Ectodermal cell (in vitro differentiated cells): ENCODE measurements at regions not wholly inside any gene's neighbourhood (a gene's known extent, or its start where the extent isn't known, plus 50 kb on each side); places are given as distances from the start of the nearest gene placed in this dataset.

Source experiments
- H3K27ac ChIP-seq: 2 replicates; pipeline ENCODE4 v1.7.0; 2013; ENCODE audit warnings: mild to moderate bottlenecking, low read depth, low read length; ENCODE audit not compliant: insufficient read depth, poor library complexity, severe bottlenecking
- H3K27me3 ChIP-seq: 2 replicates; pipeline ENCODE4 v1.7.0; 2013; ENCODE audit warnings: mild to moderate bottlenecking, low read length; ENCODE audit not compliant: insufficient read depth, control insufficient read depth, poor library complexity, severe bottlenecking
- H3K36me3 ChIP-seq: one replicate; pipeline ENCODE4 v1.7.0; 2013; ENCODE audit warnings: low read length; ENCODE audit not compliant: control insufficient read depth, insufficient read depth
- H3K4me1 ChIP-seq: one replicate; pipeline ENCODE4 v1.7.0; 2013; ENCODE audit warnings: low read length; ENCODE audit not compliant: control insufficient read depth, insufficient read depth
- H3K4me3 ChIP-seq: 2 replicates; pipeline ENCODE4 v1.7.0; 2013; ENCODE audit warnings: low read depth, low read length, control low read depth; ENCODE audit not compliant: insufficient read depth
- H3K9me3 ChIP-seq: 2 replicates; pipeline ENCODE4 v1.7.0; 2013; ENCODE audit warnings: mild to moderate bottlenecking, low read length, moderate library complexity; ENCODE audit not compliant: control insufficient read depth
- WGBS, 2 experiments: methylation state at CpG; one replicate each; pipeline ENCODE4 v1.1.7; 2013; ENCODE audit warnings: missing lambda C conversion rate in 2 of 2; 5-methylcytosine and 5-hydroxymethylcytosine counted together

DNA sequence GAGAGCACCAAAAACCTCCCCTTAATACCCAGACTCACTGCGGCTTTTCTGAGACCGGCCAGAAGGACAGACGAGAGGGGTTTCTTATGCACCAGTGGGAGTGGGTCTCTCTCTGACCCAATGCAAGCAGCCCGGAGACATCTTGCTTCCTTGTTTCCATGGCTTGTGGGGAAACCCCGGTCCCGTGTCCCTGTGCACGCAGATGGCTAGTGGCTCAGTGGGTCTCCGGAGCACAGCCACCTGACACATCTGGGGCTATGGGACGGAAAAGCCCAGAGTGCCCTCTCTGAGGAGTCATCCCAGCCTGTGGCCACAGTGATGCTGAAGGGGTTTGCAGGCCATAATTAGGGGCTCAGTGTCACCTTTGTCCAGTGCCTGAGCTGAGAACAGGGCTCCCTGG lies 197.6 kb downstream of the PHETA1 start:
- no peaks in the 10 kb centered on the region for H3K36me3 ChIP-seq
- 94 to 95% methylated on average over 9 of the region's 9 CpGs for WGBS, 2 experiments
- H3K4me3 ChIP-seq: no peak overlapping the region
- H3K27me3 ChIP-seq: no peaks in the 10 kb centered on the region
- no peaks in the 10 kb centered on the region for H3K9me3 ChIP-seq
- no peaks in the 10 kb centered on the region for H3K4me1 ChIP-seq
- no peak overlapping the region for H3K27ac ChIP-seq

DNA sequence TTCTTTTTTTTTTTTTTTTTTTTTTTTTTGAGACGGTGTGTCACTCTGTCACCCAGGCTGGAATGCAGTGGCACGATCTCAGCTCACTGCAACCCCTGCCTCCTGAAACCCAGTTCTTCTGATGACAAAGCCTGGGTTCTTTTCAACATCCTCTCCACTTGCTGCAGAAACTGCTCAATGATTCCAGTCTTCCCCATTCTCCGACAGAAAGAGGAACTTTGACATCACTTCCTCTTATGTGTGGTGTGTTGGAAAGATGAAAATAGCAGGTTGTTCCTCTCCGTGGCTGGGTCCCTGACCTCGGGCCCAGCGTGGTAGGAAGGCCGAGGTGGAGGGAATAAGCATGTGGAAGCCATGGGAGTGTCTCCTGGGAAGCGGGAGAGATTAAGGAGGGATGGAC lies 198.4 kb downstream of the PHETA1 start:
- no peak overlapping the region for H3K4me3 ChIP-seq
- H3K36me3 ChIP-seq: no peaks in the 10 kb centered on the region
- H3K27me3 ChIP-seq: no peaks in the 10 kb centered on the region
- H3K27ac ChIP-seq: no peak overlapping the region
- H3K9me3 ChIP-seq: no peaks in the 10 kb centered on the region
- no peaks in the 10 kb centered on the region for H3K4me1 ChIP-seq
- WGBS, 2 experiments: 85 to 94% methylated on average over 8 of the region's 8 CpGs

DNA sequence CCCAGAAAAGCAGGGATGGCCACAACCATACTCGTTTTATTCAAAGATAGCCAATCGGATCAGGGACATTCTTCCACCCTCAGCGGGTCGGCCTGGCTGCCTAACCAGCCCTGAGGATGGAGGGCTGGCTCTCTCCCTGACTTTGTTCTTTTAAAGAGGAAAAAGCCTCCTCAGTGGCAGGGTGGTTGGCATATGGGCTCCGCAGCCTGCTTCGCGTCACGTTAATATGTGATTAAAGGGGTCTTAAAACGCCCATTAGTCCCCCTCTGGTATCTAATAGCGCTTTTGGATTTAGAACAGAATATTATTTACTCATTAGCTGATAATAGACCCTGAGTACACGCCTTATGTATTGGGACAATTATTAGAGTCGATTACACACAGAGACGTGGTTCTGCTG lies 199.4 kb downstream of the PHETA1 start:
- 87 to 93% methylated on average over 12 to 13 of the region's 13 CpGs for WGBS, 2 experiments
- Histone ChIP-seq H3K27me3 (no peaks in the 10 kb centered on the region), H3K4me3 (no peak overlapping the region)

DNA sequence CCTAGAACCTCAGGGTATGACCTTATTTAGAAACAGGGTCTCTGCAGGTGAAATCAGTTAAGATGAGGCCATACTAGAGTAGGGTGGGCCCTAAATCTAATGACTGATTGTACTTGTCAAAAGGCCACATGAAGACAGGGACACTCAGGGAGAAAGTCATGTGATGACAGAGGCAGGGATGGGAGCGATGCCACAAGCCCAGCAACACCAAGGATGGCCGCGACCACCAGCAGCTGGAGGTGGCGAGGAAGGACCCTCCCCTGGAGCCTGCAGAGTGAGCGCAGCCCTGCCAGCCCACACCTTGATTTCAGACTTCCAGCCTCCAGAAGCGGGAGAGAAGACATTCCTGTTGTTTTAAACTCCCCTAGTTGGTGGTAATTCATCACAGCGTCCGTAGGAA lies 199.9 kb downstream of the PHETA1 start:
- Histone ChIP-seq H3K9me3 (no peaks in the 10 kb centered on the region), H3K4me3 (no peak overlapping the region), H3K36me3 (no peaks in the 10 kb centered on the region), H3K27ac (no peak overlapping the region), H3K4me1 (no peaks in the 10 kb centered on the region), H3K27me3 (no peaks in the 10 kb centered on the region)
- 87 to 91% methylated on average over 8 of the region's 8 CpGs for WGBS, 2 experiments

More for the DNA sequence above, 199.4 kb downstream of the PHETA1 start:
- Histone ChIP-seq H3K4me1 (no peaks in the 10 kb centered on the region), H3K27ac (no peak overlapping the region), H3K36me3 (no peaks in the 10 kb centered on the region), H3K9me3 (no peaks in the 10 kb centered on the region)

DNA sequence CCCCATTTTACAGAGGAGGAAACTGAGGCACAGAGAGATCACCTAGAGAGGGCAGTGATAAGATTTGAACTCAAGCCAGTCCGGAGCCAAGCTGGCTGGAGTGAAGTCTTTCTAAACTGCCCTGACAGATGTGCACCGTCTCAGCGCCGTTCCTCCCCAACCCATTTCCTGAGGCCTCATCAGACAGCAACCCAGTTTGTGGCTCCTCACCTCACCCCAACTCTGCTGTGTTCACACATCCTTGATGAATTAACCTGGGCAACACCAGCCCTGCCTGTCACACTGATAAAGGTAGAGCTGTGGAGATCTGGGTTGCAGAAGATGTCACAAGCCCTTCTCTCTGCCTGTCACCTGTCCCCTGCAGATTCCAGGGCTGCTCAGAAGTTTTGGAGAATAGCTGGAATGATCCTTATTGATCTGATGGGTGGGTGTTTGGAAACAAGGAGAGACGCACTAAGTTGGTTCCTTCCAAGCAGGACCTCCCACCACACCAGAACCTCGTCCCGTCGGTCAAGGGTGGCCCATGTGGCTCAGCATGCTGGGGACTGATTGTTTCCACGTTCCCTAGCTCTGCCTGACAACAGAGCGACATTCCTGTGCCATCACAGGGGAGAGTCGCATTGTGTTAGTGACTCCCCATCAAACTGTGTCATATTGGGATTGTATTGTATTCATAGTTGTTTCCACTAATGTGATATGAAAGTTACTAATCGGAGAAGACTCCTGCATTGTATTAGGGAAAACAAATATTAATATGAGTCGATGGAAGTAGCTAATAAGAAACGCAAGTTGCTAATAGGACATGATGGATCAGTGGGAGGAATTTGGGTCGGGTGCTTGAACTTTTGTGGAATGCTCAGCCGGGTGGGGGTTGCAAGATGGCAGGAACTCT lies 200.6 kb downstream of the PHETA1 start:
- no peaks in the 10 kb centered on the region for H3K27me3 ChIP-seq
- 77 to 81% methylated on average over 16 of the region's 16 CpGs for WGBS, 2 experiments

DNA sequence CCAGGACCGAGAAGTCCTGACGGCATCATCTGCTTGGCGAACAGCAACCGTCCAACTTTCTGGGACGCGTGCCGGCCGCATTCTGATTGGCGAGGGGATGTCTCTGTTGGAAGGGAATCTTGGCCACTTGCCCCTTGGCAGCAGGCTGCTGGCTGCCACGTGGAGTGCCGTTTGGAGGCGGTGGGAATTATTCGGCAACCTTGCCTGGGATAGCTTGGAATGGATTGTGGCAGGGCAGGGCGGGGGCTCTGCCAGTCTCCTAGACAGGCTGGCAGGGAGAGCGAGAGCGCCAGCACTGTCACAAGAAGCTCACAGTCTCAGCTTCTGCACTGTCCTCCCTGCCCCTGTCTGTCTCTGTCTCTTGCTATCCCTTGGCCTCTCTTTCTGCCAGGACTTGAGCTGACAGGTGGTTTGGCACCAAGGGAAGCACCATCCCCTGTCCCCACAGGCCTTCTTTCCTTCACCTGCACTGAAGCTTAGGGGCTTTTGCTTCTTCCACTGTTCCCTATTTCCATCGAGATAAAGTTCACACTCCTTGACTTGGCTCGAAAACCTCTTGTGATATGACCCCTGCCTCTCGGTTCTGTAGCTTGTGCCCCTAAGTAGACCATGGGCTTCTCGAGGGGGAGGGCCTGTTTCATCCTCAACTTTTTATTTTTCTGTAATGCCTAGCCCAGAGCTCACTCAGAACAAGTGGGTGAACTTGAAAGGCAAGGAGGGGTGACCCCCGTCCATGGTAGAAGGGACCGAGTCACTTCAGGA lies 201.9 kb downstream of the PHETA1 start:
- no peaks in the 10 kb centered on the region for H3K9me3 ChIP-seq
- no peaks in the 10 kb centered on the region for H3K36me3 ChIP-seq
- H3K4me3 ChIP-seq: no peak overlapping the region
- 92% methylated on average over 22 of the region's 22 CpGs for WGBS, 2 experiments
- H3K27ac ChIP-seq: no peak overlapping the region
- no peaks in the 10 kb centered on the region for H3K27me3 ChIP-seq
- no peaks in the 10 kb centered on the region for H3K4me1 ChIP-seq

More for the DNA sequence above, 200.6 kb downstream of the PHETA1 start:
- Histone ChIP-seq H3K27ac (no peak overlapping the region), H3K4me3 (no peak overlapping the region), H3K36me3 (no peaks in the 10 kb centered on the region), H3K9me3 (no peaks in the 10 kb centered on the region), H3K4me1 (no peaks in the 10 kb centered on the region)

DNA sequence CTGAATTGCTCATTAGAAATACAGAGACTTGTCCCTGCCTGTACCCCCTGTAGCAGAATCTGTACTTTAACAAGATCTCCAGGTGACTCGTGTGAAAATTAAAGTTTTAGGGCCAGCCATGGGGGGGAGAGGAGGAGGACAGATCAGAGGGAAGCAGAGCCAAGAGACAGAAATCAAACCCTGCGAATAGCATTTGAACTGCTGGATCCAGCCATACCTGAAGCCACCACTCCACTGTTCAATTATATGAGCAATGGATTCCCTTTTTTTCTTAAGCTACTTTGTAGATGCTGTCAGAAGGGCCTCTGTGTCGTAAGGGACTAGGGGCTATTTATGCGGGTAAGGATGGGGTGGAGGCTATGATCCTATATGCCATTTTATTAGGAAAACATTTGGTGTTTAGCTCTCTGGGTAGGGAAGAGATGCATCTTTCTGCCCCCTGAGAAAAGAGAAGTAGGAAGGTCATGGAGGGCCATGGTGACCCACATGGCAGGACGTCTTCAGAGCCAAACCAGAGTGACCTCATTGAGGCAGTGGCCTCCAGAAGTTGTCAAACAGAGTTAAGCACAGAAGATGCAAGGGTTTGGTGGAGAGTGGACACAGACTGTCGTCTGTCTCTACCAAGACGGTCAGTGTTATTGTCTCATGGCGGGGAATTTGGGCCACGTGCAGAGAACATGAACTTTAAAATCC lies 203.9 kb downstream of the PHETA1 start:
- 93 to 95% methylated on average over 9 of the region's 9 CpGs for WGBS, 2 experiments
- peaks cover 11% of the 10 kb centered on the region for H3K4me1 ChIP-seq
- H3K4me3 ChIP-seq: no peak overlapping the region
- H3K27me3 ChIP-seq: no peaks in the 10 kb centered on the region
- no peak overlapping the region for H3K27ac ChIP-seq
- no peaks in the 10 kb centered on the region for H3K9me3 ChIP-seq
- H3K36me3 ChIP-seq: no peaks in the 10 kb centered on the region

DNA sequence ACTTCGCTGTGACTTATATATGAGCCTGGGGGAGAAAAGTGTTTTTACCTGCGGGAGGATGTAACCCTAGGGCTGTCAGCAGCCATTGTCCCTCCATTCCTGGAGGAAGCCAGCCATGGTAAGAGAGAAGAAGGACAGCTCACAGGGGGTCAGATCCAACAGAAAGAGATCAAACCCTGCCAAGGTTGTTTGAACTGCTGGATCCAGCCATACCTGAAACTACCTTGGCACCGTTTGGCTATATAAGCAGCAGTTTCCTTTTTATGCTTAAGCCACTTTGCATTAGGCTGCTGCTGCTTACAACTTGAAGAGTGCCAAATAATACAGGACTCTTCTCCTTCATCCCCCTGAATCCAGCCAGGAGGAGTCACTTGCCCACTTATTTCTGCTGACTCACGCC lies 205.5 kb downstream of the PHETA1 start:
- peaks cover 11% of the 10 kb centered on the region for H3K4me1 ChIP-seq
- WGBS, 2 experiments: 95 to 96% methylated on average over 4 of the region's 4 CpGs
- no peaks in the 10 kb centered on the region for H3K36me3 ChIP-seq
- H3K9me3 ChIP-seq: no peaks in the 10 kb centered on the region
- no peak overlapping the region for H3K4me3 ChIP-seq
- H3K27ac ChIP-seq: no peak overlapping the region
- no peaks in the 10 kb centered on the region for H3K27me3 ChIP-seq

DNA sequence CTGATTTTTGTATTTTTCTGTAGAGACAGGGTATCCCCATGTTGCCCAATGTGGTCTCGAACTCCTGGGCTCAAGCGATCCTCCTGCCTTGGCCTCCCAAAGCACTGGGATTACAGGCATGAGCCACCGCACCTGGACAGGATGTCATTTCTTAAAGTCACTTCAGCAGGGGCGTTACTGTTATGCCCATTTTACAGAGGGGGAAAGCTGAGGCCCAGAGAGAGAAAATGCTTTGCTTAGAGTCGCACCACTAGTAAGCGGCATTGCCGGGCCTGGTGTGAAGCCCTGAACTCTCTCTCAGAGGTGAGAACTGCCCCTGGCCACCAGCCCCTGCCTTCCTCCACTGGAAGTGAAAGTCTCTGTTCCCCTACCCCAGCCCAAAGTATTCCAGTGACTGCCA lies 207.0 kb downstream of the PHETA1 start:
- H3K27ac ChIP-seq: no peak overlapping the region
- no peaks in the 10 kb centered on the region for H3K27me3 ChIP-seq
- 95 to 96% methylated on average over 7 of the region's 7 CpGs for WGBS, 2 experiments
- H3K4me1 ChIP-seq: peaks cover 11% of the 10 kb centered on the region
- H3K36me3 ChIP-seq: no peaks in the 10 kb centered on the region
- H3K9me3 ChIP-seq: no peaks in the 10 kb centered on the region
- H3K4me3 ChIP-seq: no peak overlapping the region
